ENCODE measurements at regions not wholly inside any gene's neighbourhood (a gene's known extent, or its start where the extent isn't known, plus 50 kb on each side); places are given as distances from the start of the nearest gene placed in this dataset.
"Not testable (repeated sequence)": the region's sequence is repeated elsewhere in the genome, so short reads cannot be mapped to it uniquely, and the experiment has no call there.

DNA sequence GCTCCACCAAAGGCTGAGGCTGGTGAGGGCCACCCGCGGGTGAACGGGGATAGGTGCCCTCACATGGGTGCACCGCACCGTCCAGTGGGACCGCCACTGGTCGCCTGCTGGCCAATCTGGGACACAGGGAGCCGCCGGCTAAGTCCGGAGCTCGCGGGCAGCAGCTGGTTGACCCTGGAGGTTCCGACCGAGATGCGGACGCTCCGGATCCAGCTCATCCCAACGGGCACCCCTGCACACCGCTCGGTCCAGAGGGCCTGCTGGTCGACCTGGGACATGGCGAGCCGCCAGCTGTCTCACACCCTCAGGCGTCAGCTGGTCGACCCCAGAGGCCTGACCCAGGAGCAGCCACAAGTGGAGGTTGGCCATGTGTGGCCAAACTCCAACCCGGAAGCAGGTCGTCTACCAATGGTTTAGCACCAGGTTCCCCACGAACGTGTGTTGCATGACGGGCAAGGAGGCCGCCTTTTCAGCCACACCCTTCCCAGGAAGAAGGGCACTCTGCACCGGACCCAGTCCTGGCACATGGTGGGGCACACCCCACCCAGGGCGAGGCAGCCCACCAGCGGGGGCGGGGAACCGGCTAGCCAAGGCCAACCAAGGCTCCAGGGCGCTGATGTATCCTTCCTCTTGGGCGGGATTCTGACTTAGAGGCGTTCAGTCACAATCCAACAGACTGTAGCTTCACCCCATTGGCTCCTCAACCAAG lies 746.0 kb upstream of the DEFB115 start:
- no peak for DNase-seq

DNA sequence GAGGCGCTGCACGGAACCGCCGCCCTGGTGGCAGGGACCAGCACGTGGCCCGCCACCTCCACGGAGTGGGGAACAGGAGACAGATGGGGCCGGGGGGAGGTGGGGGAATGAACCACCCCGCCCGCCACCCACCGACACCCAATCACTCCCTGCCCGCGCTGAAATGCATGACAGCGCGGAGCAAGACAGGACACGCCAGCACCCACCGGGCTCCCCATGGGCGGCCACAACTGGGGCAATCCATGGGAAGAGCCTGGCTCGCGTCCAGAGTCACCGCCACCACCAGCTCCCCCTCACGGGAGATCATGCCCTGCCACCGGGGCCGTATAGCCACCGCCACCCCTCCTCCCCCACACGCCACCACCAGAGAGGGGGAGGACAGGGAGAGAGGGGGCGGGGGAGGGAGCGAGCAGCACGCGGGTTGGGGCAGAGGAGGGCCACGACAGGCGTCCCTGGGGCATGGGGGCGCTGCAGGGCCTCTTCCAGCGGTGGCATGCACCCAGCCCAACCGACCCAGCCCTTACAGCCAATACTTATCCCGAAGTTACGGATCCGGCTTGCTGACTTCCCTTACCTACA lies 744.3 kb upstream of the DEFB115 start:
- no peak for DNase-seq

DNA sequence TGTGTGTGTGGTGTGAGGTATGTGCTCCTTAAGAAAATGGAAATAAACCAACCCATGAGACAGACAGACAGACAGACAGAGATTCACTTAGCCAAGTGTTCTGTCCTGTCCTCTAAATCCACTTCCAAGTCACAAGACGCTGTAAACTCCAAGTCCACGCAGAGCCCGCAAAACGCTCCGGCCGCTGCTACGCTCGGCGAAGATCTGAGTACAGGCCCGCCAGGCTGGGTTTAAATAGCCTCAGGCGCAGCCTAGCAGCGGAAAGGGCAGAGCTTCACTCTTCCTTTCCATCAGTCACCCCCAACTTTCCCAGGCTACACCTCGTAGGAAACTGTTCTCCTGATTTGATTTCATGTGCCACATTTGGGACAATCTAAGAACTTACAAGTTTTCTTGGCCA lies 741.5 kb upstream of the DEFB115 start:
- DNase-seq = not testable (repeated sequence)

DNA sequence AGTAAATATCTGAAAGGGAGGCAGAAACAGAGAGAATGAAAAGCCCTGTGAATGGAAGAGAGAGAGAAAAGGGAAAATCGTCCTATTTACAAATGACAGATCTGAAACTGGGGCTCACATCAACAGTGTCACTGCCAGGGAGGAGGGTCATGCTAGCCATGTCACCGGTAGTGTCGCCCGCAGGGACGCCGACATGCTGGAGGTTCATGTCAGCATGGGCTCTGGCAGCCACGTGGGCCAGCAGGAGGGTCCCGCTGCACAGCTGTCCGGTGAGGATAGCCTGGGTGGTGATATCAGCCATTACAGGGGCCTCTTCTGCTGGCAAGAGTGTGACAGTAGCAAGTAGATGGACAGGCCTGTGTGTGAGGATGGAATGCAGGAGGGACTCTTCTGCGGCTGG lies 738.6 kb upstream of the DEFB115 start:
- DNase-seq = not testable (repeated sequence)

DNA sequence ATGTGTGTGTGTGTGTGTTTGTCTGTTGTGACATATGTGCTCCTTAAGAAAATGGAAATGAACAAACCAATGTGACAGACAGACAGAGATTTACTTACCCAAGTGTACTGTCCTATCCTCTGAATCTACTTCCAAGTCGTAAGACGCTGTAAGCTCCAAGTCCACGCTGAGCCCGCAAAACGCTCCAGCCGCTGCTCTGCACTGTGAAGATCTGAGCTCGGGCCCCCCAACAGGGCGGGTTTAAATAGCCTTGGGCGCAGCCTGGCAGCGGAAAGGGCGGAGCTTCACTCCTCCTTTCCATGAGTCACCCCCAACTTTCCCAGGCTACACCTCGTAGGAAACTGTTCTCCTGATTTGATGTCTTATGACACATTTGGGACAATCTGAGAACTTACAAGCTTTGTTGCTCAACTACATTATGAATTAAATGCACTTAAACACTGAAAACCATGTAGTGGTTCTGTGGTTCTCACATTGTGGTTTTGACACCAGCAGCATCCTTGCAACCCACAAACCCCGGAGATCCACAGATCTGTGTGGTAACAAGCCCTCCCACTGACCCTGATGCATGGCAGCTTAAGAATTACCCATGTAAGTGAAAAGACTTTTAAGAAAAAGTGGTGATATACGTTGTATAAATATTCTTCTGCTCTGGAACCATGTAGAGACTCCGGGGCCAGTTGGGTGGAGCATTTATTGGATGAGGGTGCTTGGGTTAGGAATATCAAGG lies 735.6 kb upstream of the DEFB115 start:
- DNase-seq = peak; percentile 48

DNA sequence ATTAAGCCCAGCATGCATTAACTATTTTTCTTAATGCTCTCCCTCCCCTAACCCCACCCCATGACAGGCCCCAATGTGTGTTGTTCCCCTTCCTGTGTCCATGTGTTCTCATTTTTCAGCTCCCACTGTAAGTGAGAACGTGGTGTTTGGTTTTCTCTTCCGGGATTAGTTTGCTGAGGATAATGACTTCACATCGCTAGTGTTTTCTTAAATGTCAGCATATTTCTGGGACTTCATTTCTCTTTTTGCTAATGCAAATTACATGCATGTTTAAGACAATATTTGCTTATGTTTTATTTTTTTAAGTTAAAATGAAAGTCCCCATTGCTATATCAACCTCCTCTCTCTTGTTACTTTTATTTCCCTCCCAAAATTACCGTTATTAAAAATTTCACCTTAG lies 733.3 kb upstream of the DEFB115 start:
- DNase-seq = not testable (repeated sequence)

DNA sequence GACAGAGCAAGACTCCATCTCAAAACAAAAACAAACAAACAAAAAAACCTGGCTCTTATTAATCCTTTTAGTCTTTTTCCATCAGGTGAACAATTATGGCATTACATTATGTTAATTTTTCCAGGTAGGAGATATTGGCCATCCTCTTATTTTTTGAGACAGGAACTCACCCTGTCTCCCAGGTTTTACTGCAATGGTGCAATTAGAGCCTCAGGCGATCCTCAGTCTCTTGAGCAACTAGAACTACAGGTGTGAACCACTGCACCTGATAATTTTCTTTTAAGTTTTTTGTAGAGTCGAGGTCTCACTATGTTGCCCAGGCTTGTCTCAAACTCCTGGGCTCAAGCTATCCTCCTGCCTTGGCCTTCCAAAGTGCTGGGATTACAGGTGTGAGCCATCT lies 732.7 kb upstream of the DEFB115 start:
- DNase-seq = not testable (repeated sequence)

DNA sequence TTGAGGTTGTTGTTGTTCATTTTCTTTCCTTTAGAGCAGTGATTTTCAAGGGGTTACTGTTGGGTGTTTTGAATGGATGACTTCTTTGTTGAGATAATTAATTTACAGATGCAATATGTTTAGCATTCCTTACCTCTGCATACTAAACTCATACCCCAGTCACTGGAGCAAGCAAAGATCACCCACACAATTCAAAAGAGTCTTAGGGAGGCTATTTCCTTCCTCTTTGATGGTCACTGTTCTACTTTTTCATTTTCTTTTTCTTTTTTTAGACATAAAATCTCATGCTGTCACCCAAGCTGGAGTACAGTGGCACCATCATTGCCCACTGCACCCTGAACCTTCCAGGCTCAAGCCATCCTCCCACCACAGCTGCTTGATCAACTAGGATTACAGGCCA lies 723.8 kb upstream of the DEFB115 start:
- DNase-seq = peak; percentile 20

DNA sequence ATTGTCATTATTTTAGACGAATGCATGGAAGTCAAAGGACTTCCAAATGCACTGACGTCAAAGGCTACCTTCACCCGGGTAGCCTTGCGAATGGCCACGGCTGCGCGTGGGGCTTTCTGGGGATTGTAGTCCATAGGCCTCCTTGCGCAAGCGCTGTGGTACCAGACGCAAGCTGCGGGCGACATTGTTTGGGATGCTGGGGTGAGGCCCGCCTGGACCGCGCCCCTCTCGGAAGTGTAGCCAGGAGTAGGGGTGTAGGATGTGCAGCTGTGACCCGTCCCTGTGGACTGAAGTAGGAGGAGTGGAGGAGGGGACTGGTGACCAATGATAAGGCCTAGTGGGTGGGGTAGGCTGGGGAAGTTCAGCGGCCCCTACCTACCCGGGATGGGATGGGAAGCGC lies 720.0 kb upstream of the DEFB115 start:
- not testable (repeated sequence) for DNase-seq

DNA sequence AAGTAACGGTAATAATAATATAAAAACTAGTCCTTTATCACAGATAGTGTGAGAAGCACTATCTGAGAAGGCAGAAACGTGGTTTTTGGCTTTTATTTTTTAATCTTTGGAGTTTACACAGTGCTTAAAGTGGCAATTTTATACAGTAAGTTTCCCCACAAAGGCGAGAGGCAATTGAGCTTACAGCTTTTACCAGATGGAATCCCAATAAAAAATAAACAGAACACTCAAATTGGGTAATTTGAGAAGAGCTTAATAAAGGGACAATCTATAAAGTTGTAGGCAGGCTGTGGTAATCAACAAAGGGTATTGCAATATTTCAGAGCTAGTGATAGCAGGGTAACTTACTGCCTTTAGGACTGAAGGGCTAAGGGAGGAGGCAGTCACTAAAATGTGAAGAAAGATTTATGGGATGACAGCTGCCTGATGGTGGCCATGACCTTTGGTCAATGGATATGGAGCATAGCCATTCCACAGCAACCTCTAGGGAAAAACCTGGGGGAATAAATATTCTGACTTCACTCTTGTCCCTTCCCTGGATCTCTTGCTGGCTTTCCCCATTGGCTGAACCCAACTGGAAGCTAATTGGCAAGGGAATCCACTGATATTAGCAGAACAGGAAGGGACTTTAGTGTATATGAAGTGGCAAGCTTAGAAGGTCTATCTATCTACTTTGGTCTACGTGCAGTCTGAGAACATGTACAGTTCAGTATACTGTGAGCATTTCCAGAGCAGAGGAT lies 717.0 kb upstream of the DEFB115 start:
- not testable (repeated sequence) for DNase-seq

DNA sequence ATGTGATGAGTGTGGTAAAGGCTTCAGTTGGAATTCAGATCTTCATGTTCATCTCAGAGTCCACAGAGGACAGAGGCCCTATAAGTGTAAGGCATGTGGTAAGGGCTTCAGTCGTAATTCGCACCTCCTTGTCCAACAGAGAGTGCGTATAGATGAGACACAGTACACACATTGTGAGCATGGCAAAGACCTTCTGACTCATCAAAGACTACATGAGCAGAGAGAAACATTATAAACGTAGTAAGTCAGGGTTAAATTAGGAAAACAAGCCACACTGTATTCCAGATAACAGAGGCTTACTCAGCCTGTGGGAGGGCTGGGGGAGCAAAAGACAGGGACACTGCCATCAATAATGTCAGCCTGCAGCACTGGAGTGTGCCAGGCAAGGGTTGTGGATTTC lies 706.2 kb upstream of the DEFB115 start:
- not testable (repeated sequence) for DNase-seq

DNA sequence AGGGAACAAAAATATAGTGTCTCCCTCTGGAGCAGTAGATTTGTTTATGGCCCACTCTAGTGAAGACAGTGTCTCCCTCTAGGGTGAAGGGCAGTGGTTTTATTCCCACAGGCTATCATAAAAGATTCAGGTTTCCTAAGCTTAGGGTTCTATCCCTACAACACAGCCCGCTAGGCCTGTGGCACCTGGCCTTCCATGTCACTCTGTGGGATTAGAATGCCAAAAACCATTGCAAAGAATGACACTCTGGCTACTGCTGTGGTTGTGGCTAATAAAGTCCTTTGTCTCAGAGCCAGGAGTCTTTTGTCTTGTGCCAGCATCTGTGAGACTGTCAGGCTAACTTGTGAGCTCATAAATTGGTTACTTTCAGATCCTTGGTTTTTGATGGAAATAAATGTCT lies 700.7 kb upstream of the DEFB115 start:
- DNase-seq = not testable (repeated sequence)

DNA sequence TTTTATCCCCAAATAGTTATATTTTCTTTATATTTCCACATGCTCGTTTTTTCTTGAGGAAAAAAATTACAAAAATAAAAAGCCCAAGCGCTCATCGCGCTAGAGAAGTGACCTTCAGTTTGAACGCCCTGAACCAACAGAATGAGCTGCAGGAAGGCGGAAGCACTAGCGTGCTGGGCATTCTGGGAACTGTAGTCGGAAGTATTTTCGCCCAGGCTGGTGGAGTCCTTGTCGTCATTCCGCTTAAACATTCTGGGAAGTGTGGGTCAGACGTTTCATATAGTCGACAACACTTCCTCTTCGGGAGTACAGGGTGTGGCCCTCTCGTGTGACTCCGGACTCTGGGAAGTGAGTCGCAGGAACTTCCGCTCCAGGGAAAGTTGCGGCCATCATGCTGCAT lies 692.4 kb upstream of the DEFB115 start:
- DNase-seq = not testable (repeated sequence)

DNA sequence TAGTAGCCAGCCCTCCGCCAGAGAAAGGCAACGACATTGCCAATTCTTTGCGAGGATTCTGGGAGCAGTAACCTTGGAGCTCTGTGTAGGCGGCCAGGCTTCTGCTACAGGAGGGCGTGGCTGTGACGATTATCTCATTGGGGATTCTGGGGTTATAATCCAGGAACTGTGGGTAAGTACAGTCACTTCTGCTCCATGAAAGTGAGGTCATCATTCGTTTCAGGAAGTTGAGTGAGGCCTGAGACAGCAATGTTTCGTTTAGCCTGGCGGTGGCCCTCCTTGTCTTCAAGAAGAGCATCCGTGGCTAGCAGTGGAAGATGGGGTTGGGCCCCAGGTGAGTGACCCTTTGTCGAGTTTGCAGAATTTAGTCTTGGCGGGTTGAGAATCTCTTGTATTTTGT lies 687.6 kb upstream of the DEFB115 start:
- not testable (repeated sequence) for DNase-seq

DNA sequence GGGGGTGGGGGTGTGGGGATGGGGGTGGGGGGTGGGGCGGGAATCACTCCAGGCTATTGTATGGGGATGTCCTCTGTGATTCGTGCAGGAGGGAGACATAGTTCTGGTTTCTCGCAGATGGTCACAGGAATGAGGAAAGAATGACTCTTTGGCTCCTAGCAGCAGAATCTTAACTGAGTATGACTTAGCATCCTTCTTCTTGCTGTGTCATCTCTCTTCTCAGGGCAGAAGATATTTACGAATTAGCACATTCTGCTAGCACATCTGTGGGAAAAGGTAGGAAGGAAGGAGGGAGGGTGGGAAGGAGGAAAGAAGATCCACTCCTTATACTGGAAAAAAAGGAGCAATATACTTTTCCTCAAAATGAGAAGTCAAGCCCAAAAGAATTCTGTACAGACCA lies 686.8 kb upstream of the DEFB115 start:
- not testable (repeated sequence) for DNase-seq

DNA sequence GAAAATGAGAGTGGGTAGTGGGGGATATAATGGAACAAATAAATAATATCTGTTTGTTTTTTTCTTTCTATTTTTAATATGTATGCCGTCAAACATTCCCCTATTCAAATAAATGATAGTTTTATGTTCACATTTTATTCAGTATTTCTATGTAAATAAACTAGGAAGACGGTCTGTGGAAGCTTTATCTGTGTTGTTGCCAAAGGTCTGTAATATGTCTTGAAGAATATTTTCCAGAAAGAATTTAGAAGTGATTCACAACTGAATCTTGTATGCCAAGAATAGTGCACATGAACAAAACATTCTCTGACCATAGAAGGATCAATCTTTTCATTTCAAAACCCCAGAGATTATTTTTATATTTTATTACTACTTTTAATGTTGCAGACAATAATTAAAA lies 683.1 kb upstream of the DEFB115 start:
- DNase-seq = not testable (repeated sequence)

DNA sequence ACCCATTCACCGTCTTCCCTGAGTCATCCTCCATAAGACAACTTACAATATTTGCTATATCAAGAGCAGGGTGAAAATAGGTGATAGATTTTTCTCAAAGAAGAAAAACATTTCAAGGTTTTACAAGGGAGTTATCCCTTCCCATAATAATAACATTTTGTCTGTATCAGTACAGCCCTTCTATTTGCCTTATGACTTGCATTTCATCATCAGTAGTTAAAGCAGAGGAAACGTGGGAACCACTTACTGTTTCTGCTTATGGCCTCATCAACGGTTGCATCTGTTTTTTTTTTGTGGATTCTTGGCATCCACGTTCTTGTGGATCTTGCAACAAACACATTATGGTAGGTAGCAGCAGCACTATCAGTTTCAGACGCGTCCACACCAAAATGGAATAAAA lies 678.4 kb upstream of the DEFB115 start:
- not testable (repeated sequence) for DNase-seq

DNA sequence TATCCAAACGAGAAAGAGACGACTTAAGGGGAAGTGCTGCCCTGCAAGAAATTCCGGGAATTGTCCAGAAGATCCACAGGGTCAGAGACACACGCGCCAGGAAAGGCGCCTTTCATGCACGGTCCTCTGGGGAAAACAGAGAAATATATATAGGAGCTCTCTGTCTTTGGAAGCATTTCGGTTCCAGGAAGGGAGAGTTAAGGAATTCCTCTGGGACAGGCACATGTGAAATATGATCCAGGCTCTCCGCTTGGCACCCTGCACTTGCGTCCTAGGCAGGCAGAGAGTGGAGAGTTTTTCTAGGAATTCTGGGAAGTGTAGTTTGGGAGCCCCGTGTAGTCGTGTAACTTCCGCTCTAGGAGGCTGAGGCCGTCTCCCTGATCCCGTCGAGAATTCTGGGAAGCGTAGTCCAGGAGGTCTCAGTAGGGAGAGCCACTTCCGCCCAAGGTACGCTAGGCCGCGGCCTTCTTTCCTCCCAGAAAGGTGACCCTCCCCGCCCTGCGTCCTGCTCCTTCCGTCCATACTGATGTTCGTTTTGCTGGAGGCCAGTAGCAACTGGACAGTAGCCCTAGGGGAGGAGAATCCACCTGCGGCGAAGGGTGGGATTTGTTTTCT lies 677.5 kb upstream of the DEFB115 start:
- DNase-seq = not testable (repeated sequence)

DNA sequence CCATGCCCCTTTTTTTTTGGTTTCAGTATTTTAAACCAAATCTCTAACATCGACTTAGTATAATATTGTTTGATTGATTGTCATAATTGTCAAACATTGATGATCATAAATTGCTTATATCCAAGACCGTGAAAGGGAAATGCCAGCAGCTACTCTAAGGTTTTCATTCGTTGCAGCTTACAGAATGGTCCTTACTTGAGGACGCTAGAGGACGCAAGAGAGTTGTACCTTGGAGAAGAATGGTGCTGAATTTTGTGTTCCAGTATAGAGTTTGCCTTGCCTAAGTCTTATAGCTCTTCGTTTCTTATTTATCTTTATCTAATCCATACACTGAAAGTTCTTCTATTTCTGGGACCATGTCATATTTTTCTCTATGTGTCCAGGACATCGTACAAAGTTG lies 675.6 kb upstream of the DEFB115 start:
- DNase-seq = not testable (repeated sequence)

DNA sequence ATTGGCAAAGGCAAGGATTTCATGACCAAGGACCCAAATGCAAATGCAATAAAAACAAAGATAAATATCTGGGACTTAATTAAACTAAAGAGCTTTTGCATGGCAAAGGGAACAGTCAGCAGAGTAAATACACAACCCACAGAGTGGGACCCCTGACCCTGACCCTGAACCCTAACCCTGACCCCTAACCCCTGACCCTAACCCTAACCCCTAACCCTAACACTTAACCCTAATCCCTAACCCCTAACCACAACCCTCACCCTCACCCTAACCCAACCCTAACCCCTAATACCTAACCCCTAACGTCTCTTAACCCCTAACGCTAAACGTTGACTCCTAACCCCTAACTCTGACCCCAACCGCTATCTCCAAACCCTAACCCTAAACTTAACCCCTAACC lies 673.1 kb upstream of the DEFB115 start:
- not testable (repeated sequence) for DNase-seq

DNA sequence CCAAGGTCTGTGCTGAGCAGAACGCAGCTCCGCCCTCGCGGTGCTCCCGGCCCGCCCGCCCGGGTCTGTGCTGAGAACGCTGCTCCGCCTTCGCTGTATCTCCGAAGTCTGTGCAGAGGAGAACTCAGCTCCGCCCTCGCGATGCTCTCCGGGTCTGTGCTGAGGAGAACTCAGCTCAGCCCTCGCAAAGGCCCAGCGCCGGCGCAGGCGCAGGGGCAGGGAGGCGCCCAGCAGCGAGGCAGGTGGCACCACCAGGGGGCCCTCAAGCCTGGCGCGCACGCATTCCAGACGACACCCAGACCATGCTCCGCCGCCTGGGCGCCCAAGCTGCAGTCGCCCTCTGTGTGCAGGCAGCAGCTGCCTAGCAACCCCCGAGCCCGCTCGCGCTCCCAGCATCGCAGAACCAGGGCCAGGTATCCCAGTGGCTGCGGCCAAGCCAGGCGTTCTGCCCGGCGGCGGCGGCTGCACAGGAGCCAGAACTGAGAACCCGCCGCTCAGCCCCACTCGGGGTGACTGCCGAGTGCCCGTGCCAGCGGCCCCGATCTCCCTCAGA lies 672.1 kb upstream of the DEFB115 start:
- not testable (repeated sequence) for DNase-seq

DNA sequence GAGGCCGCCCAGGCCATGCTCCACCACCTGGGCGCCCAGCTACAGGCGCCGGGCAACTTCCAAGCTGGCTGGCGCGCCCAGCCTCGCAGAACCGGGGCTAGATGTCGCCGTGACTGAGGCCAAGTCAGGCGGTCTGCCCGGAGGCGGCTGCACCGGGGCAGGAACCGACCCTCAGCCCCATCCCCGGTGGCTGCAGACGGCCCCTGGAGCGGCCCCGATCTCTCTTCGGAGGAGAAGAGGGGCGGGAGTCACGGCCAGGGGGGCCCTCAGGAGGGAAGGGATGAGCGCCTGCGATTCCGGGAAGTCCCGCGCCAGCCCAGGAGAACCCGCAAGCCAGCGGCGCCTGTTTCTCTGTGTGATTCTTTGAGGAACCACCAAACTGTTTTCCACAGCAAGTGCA lies 671.3 kb upstream of the DEFB115 start:
- not testable (repeated sequence) for DNase-seq

DNA sequence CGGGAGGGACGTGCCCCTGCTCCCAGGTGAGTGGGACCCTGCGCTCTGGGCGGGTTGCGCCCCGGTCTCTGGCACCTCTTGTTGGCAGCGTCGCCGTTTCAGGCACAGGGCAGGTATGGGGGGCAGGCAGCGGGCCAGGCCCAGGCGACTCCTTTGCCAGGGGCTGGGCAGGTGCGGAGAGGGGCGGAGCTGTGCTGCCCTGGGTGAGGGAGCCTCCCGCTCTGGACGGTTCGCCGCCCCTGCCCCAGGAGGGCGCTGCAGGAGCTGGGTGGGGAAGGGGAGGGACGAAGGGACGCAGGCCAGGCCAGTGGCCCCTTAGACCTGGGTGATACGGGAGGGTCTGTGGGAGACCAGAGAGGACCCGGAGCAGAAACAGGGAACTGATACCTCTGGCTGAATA lies 663.9 kb upstream of the DEFB115 start:
- no peak for DNase-seq
